ENCODE measurements at regions not wholly inside any gene's neighbourhood (a gene's known extent, or its start where the extent isn't known, plus 50 kb on each side); places are given as distances from the start of the nearest gene placed in this dataset.

DNA sequence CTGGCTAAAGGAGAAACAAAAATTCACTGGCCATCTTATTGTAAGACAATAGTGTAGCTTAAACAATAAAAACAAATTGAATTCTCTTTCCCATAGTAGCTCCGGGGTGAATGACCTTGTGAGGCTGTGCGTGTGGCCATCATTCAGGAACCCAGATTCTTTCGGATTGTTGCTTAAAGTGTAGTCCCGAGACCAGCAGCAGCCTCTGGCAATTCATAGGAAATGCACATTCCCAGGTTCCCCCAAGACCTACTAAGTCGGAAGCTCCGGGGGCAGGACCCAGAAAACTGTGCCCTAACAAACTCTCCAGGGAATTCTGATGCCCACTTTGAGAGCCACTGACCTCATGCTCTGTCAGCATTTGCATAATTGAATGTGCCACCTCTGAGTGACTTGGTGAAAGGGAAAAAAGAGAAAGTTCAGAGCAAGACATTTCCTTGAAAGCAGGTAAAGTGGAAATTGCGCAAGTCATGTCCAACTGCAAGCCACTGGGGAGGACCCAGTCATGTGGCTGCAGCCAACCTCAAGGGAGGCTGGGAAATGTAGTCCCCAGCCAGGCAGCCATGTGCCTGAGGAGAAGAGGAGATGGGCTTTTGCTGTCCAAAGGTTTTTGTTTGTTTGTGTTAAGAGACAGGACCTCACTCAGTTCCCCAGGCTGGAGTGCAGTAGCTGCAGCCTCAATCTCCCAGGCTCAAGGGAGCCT is 50.7 kb upstream of the PNMA8B start (continued):
- no peak for TF ChIP-seq GPN1 (CRISPR knock-in tag; IDR thresholded peaks at IDR 0.05; ENCODE audit: borderline replicate concordance)
- no peak for TF ChIP-seq DPF2 (CRISPR knock-in tag; IDR thresholded peaks at IDR 0.05; ENCODE audit: borderline replicate concordance, low read depth)
- 0 out of 2 replicates have a peak, but pooled peaks have one; percentile 26 for TF ChIP-seq EHMT2 (IDR thresholded peaks at IDR 0.05; ENCODE audit: borderline replicate concordance, low read depth, low read length)
- no peak for TF ChIP-seq CENPX (CRISPR knock-in tag; IDR thresholded peaks at IDR 0.05)
- 0 out of 2 replicates have a peak, but pooled peaks have one; percentile 16 for TF ChIP-seq ELF3 (CRISPR knock-in tag; IDR thresholded peaks at IDR 0.05)
- peak; percentile 95 for TF ChIP-seq ZNF143 (CRISPR knock-in tag; IDR thresholded peaks at IDR 0.05)
- TF ChIP-seq CREB1 (IDR thresholded peaks at IDR 0.05) = no peak
- peak; percentile 54 for TF ChIP-seq CREB1 (CRISPR knock-in tag; IDR thresholded peaks at IDR 0.05)
- peak; percentile 74 for TF ChIP-seq KAT8 (CRISPR knock-in tag; IDR thresholded peaks at IDR 0.05)
- no peak for TF ChIP-seq ZBTB44 (CRISPR knock-in tag; IDR thresholded peaks at IDR 0.05)
- no peak for TF ChIP-seq ZNF543 (CRISPR knock-in tag; IDR thresholded peaks at IDR 0.05)
- TF ChIP-seq NR2F6 (IDR thresholded peaks at IDR 0.05) = no peak
- no peak for TF ChIP-seq NR2F6 (CRISPR knock-in tag; IDR thresholded peaks at IDR 0.05)
- peak; percentile 76; the same call in 1 of the 2 replicates for TF ChIP-seq PRDM10 (CRISPR knock-in tag; IDR thresholded peaks at IDR 0.05; ENCODE audit: low read depth)
- no peak for TF ChIP-seq MED1 (CRISPR knock-in tag; IDR thresholded peaks at IDR 0.05)
- TF ChIP-seq FOXA3 (CRISPR knock-in tag; IDR thresholded peaks at IDR 0.05) = 0 out of 2 replicates have a peak, but pooled peaks have one; percentile 24
- no peak for TF ChIP-seq ZNF567 (CRISPR knock-in tag; IDR thresholded peaks at IDR 0.05; ENCODE audit: borderline replicate concordance)
- no peak for TF ChIP-seq GATAD1 (CRISPR knock-in tag; IDR thresholded peaks at IDR 0.05)
- TF ChIP-seq U2AF1 (optimal IDR thresholded peaks at IDR 0.05; ENCODE audit: low read depth, low read length) = no peak
- TF ChIP-seq FOXK1 (CRISPR knock-in tag; IDR thresholded peaks at IDR 0.05; ENCODE audit: borderline replicate concordance, low read depth) = peak; percentile 45; the same call in 1 of the 2 replicates
- peak; percentile 46; the same call in 1 of the 2 replicates for TF ChIP-seq NR2C2 (CRISPR knock-in tag; IDR thresholded peaks at IDR 0.05; ENCODE audit: borderline replicate concordance)
- TF ChIP-seq SNAI1 (CRISPR knock-in tag; IDR thresholded peaks at IDR 0.05; ENCODE audit: borderline replicate concordance) = no peak
- peak; percentile 49; the same call in 1 of the 2 replicates for TF ChIP-seq ZGPAT (CRISPR knock-in tag; IDR thresholded peaks at IDR 0.05)
- no peak for TF ChIP-seq NFIB (CRISPR knock-in tag; IDR thresholded peaks at IDR 0.05; ENCODE audit: borderline replicate concordance)
- TF ChIP-seq NFYB (CRISPR knock-in tag; IDR thresholded peaks at IDR 0.05) = peak; percentile 66
- TF ChIP-seq MTA1 (CRISPR knock-in tag; IDR thresholded peaks at IDR 0.05; ENCODE audit: borderline replicate concordance) = no peak
